ENCODE measurements at regions not wholly inside any gene's neighbourhood (a gene's known extent, or its start where the extent isn't known, plus 50 kb on each side); places are given as distances from the start of the nearest gene placed in this dataset.
"Not testable (repeated sequence)": the region's sequence is repeated elsewhere in the genome, so short reads cannot be mapped to it uniquely, and the experiment has no call there.

DNA sequence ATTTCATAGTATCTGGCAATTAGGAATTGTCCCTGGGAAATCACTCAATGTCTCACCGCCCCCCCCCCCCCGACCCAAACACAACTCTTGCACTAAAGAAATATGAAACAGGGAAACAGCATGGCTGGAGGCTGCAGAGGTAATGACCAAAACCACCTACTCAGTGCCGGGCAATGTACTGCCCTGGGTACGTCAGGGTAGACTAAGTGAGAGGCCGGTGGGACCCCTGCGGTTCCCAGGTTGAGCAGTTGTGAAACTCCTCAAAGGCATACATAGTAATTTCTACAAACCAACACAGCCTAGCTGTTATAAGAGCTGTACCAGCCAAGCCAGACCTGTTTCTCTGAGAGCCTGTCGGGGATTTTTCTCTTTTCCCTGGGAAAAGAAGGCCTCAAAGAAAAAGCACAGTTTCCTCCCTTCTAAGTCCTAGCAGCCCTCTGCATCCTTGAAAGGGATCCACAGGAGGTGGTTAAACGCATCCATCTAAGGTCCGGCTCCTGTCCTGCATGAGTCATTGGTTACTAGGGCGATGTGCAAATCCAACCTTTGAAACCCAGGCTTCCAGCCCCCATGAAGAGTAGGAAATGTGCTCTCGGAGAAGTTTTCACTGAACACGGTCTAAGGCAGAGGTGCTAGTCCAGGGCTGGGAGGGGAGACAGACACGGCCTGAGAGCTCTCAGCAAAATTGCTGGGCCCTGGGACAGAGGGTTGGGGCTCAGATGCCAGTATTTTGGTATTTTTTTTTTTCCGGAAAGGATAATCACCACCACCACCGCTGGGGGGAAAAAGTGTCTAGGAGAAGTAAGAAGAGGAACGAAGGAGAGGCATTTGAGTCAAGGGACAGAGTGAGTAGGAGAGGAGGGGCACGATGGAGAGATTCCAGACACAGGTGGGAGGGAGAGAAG, 172.8 kb downstream of the ATP6V0E2 start:
- DNase-seq (ENCODE audit: low read depth, low spot score), result not testable (repeated sequence)

DNA sequence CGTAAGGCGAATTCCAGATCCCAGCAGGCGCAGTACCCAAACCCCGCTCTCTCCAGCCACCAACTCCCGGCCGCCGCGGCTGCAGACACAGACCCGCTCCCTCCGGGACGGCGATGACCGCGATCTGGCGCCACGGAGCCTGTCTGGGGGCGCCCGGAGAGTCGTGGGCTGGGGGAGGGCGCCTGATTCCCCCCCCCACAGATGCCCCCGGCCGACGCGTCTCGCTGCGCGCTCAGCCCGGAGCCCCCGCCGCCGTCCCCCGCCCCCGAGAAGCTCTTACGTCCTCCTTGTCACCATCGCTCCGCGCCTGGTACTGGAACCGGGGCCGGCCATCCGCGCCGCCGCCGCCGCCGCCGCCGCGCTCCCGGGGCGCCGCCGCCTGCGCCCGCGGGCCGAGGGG, 173.6 kb downstream of the ATP6V0E2 start:
- peak; percentile 6 for DNase-seq (ENCODE audit: low read depth, low spot score)

DNA sequence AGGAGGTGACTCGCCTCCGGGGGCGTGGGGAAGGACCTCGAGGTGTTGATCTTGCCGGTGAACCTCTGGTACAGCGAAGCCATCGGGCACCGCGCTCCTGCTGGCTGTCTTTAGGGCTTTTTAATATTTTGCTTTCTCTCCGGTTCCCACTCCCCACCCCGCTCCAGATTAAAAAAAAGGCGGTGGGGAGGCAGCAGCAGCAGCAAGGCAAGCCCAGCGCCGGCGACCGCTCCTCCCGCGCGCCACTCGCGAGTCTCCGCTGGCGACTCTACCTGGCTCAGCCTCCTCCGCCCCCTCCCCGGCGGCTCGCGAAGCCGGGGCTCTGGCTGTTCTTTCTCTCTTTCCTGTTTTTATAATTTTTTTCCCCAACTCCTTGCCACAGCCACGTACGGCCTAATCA, 174.0 kb downstream of the ATP6V0E2 start:
- peak; percentile 6 for DNase-seq (ENCODE audit: low read depth, low spot score)

DNA sequence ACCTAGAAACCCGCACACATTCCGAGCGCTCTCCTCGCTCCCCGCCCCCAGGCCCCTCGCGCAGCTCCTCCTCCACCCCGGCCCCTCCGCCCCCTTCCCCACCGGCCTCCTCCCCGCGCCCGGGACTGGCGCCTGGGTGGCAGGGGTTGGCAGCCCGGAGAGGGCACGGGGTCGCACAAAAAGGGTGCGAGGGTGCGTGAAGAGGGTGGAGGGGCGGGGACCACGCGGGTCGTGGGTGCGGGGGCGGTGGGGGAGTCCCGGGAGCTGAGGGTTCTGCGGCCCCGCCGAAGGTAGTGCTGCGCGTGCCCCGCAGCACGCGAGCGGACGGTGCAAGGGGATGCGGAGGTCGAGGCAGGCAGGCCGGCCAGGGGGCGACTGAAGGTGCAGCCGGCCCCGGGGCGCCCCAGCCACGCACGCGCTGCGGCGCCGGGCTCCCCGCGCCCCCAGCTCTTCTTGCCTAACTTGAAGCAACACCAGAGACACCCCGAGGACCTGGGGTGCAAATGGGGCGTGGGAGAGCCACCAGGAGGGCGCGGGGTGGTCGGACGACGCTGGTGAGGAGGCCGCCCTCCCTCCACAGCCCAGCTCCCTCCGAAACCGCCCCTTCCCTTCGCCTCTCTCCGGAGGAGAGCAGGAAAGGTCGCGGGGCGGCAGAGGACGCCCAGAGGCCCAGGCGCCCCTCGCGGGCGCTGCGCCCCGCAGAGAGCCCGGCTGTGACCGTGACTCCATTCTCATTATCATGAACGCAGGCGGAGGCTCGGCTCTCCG, 174.7 kb downstream of the ATP6V0E2 start:
- peak; percentile 42 for DNase-seq (ENCODE audit: low read depth, low spot score)

DNA sequence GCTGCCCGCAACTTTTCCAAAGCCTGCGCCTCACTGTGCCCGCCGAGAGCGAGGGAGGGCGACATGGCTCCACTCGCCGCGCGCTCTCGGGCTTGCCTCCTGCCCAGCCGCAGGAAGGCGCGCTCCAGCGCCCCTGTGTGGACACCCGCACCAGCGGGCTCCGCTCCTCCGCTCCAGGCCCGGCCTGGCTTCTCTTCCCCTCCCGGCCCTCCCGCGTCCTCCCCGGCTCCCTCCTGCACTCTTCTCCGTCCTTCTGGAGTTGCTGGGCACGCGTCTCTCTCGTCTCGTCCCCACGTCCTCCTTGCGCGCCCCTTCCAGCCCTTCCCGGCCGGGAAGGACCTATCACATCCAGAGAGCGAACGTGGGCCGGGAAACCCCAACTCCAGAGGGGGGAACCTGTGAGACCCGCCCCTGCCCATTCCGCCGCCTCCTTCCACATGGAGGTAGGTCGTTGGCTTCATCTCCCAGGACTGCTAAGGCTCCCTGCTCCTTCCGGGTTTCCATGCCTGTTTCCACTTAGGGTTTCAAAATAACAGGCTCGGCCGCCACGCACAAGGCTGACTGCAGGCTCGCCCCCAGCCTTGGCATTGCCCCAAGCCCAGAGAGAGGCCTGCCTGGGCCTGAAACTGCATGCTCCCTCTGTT, 175.4 kb downstream of the ATP6V0E2 start:
- peak; percentile 18 for DNase-seq (ENCODE audit: low read depth, low spot score)

DNA sequence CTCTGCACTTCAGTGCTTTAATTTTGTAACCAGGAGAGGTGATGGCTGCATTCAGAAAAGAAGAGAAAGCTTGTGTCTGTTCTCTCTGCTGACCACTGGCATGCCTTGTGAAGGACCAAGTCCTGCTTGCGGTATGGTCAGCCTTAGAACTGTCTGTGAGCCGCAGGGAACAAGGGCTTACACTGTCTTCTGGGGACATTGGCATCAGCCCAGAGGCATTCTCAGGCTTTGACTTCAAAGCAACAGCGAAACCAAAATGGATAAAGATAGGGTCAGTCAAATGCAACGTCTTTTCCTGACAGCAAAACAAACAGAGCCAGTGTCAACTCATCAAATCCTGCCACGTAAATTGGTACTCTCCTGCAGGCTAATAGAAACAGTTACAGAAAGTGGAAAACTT, 179.6 kb downstream of the ATP6V0E2 start:
- not testable (repeated sequence) for DNase-seq (ENCODE audit: low read depth, low spot score)

DNA sequence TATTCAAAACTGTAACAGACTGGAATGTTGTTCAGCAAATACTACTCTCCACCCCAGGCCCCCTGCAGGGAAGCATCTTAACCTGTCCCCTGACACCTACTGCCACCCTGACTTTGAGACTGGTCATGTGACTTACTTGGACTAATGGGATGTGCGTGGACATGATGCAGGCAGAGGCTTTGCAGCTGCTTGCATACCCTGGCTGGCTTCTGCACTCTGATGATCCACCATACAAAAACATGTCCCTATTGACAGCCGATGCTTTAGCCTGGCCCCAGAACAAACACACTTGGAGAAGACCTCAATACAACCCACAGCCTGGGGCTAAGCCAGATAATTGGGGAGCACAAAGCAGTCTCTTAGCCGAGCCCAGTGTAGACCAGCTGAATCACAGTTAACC, 180.5 kb downstream of the ATP6V0E2 start:
- DNase-seq (ENCODE audit: low read depth, low spot score), result not testable (repeated sequence)

DNA sequence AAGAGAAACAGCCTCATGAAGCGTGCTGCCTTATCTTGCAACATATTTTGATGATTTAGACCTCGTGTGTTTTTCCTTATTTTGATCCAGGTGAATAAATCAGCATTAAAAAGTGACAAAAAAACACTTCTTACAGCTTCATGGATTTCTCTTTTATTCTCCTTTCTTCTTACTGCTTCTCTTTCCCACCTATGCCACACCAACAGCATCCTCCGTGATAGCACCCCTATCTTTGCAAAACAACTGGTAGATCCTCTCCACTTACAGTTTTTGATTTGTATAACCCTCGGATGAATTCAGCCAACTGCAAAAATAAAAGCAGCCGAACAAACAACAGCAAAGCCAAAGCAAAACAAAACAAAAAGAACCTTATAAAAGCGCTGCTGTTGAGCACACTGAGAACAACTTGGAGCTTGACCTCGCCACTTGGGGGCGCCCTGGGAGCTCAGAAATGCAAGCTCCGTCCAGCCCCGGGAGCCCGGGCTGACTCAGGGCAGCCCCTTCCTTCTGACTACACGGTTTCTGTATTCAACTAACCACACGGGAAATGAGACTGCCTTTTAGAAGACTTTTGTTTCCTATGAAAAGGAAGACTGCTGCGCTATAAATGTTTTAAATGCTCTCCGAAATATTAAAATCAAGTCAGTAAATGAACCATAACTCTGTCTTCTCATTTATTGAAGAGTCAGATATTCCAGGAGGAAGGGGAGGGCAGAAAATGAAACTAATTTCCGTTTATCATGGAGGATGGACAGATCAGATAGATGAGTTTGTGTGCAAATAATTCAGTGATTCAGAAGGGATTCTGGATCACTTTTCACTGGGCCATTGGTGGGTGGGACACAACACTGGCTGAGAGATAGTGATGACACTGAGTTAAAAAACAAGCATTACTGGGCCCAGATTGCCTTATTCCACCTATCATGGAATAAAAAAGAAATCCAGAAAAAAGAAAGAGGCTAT, 186.8 kb downstream of the ATP6V0E2 start:
- DNase-seq (ENCODE audit: low read depth, low spot score), result not testable (repeated sequence)

DNA sequence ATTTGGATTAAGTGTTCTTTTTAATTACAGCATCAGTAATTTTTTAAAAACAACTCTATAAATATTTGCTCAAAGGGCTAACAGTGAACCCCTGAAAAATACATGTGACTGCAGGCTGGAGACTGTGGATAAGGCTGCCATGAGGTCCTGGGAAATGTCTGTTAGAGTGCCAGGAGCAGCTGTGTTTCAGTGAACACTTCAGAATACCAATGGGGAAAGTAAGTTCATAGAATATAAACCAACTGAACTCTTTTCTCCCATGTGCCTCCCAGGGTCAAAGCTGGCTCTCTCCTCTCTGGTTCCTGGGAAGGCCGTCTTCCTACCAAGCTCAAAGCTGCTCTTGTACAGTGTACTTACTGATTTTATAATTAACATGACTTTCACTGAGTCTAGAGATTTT, 189.4 kb downstream of the ATP6V0E2 start:
- not testable (repeated sequence) for DNase-seq (ENCODE audit: low read depth, low spot score)

DNA sequence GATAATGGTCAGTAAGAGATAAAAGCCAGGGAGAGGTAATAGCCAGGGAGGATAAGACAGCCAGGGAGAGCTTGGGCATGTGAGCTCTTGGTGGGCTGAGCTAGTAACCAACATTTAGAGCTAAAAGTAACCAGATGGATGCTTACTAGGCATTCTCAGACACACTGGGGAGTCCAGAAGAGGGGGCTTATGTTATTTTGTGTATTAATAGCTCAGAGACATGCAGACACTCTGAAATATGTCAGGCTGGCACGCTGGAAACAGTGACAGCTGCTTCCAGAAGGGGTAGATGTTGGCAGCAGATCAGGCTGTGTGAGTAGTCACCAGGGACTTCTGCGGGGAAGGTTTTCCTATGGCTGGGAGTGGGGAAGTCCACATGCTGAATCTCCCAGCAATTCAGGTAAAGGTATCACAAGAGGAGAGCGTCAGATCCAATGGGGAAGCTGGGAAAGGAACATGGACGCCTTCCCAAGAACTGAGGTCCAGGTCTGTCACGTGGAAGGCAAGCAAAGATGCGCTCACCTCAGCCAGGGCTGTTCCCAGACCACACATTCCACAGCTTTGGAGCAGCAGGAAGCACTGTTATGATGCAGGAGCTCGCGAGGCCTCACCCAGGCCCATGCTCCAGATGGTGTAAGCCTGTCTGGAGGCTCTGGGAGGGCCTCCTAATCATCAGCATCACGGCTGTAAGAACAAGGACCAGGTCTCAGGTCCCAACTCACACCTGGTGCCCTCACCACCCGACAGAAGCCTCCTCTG, 196.0 kb downstream of the ATP6V0E2 start:
- not testable (repeated sequence) for DNase-seq (ENCODE audit: low read depth, low spot score)

DNA sequence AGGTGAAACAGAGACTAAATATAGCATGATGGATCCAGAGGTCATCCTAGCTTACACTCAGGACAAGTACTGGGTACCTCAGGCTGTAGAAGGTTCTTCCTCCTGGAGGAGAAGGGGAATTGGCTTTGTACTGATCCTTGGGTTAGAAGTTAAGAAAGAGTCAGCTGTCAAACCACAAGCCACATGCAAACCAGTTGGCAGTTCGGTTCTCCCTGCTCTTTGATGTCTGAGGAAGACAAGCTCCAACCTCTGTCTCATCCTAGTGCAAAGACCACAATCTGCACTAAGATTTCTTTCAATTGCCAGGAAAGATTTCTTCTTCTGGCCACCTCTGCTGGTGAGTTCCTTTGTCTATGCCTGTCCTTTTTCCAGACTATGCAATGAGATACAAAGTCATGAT, 203.8 kb downstream of the ATP6V0E2 start:
- DNase-seq (ENCODE audit: low read depth, low spot score), result not testable (repeated sequence)

DNA sequence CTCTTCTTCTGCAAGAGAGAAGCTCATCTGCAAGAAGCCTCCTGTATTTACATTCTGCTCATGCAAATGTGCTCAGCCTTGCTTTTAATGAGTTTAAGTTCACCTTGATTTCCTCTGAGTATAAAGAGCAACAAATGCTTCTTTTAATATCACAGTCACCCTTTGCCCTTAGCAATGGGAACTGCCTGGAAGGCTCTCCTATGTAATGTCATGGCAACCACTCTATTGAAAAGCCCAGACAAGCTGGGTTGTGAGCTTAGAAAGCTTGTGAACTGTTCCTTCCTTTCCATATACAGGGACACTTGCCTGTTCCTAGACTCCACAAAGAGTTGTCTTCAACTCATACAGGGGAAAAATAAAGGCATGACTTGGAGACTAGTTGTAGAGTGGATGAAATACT, 208.1 kb downstream of the ATP6V0E2 start:
- not testable (repeated sequence) for DNase-seq (ENCODE audit: low read depth, low spot score)

DNA sequence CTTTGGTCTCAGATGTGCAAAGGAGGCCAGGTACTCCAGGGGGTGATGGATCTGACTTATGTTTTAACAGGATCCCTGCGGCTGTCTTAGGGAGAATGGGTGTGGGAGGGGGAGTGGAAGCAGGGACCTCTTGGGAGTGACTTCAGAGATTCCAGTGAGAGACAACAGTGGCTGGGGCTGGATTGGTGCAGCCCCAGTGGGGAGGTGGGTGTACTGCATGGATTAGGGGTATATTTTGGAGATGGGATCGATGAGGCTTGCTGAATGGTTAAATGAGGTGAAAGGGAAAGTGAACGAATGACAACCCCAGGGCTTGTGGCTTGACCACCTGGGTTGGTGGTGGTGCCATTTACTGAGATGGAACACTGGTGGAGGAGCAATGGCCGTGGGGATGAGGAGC, 211.0 kb downstream of the ATP6V0E2 start:
- peak; percentile 2 for DNase-seq (ENCODE audit: low read depth, low spot score)

DNA sequence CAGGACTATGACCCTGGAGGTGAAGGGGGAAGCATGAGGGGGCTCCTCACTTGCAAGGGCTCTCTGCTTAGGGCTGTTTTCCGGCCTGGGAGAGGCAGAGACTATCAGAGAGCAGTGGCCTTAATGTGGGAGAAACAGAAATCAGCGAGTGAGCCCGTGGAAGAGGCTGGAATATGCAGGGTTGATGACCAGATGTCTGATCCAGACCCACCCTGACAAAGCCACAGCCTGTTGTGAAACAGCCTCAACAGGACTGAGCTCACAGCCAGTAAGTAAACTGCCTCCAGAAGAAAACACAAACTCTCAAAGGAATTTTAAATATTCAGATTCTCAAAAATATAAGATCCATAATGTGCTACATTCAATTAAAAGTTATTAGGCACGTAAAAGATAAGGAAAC, 213.7 kb downstream of the ATP6V0E2 start:
- not testable (repeated sequence) for DNase-seq (ENCODE audit: low read depth, low spot score)

DNA sequence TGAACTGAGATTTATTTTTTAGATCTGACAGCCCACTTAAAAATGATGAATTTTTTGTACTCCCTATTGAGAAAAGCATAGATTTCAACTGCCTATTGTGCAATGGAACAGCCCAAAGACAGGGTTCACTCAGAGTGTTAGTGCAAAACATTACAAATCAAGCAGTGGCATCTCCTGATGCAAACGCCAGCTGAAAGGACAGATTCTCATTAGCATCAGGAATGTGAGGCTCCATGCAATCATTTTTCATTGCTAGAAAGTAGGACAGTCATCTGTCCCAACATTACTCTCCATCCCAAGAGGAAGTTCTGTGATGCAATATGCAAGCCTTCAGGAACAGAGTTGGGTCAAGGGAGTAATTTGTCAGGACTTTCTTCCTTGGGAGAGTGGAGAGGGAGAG, 215.4 kb downstream of the ATP6V0E2 start:
- not testable (repeated sequence) for DNase-seq (ENCODE audit: low read depth, low spot score)

DNA sequence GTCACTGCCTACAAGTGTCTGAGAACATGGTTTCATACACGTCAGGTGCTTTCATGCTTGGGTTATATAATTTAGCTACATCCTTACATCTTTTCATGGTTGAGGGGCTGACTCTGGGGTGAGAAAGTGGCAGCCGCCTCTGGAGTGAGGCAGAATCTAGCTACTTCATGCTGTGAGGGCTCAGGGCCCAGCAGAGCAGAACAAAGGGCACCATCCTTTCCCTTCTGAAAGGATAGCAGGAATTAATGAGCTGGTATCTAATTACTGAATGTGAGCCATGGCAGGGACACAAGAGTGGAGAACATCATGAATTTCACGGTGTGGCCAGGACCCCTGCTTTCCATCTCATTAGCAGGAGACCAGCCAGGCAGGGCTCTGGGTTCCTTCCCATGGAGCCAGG, 217.0 kb downstream of the ATP6V0E2 start:
- not testable (repeated sequence) for DNase-seq (ENCODE audit: low read depth, low spot score)

DNA sequence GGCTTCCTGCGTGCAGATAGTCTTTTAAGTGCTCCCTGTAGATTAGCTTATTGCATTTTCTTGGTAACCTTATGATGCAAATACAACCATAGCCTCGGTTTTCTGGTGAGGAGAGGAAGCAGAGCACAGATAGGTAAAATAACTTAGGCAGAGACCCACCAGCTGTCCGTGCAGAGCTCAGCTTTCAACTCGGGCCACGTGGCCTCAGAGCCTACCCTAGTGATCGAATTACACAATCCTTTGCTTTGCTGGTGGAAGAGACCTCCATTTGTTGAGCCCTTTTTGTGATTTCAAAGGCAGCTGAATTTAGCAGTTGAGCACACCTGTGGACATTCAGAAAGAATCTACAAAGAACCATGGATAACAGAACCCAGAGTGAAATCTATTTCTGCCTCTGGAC, 220.1 kb downstream of the ATP6V0E2 start:
- not testable (repeated sequence) for DNase-seq (ENCODE audit: low read depth, low spot score)

DNA sequence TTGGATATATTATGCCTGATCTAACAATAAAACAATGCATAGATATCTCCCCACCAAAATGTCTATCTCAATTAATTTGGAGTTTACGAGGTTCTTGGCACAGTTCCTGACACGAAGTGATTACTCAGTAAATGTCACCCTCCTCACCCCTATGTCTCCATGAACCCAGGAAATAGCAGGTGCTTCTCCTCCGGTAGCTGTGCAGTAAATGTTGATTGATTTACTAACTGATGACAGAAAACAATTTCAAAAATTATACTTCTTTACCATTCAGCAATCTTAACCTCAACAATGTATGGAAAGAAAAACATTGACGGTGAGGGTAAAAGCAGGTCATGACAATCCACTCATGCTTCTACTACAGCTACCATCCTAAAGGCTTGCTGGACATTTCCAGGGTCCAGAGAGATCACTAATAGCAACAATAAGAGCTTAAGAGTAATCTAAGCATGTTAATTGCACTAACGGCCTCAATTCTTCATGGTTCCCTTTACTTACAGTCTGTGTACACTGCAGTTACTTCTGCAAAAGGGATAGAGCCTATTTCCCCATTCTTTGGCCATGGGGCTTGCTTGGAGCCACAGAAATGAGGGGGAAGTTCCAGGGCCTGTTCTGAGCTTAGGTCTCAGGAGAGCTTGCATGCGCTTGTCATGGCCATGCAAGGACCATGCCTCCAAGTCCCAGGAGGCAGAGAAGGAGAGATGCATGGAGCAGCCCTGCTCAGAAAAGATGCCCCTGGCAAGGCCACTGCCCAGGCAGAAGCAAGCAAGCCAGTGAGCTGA, 222.6 kb downstream of the ATP6V0E2 start:
- DNase-seq (ENCODE audit: low read depth, low spot score), result not testable (repeated sequence)

DNA sequence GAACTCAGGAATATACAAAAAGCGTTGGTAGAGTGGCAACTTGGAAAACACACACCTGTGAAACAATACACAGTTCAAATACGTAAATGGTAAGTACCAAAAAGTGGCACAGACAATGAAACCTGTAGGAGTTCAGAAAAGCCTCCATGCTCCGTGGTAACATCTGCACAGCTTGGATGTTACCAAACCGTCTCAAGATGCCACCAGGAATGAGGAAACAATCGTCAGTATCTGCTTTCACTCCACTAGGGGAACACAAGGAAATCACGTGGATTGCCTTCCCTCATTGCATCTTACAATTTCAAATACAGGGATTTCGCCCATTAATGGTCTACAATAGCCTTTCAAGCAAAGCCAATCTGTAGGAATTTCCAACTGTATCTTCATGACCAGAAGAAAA, 224.6 kb upstream of the LRRC61 start:
- not testable (repeated sequence) for DNase-seq (ENCODE audit: low read depth, low spot score)

All from ELF-1 (cell line).